Body of pancreas (tissue), 4 donors: ENCODE measurements at regions not wholly inside any gene's neighbourhood (a gene's known extent, or its start where the extent isn't known, plus 50 kb on each side); places are given as distances from the start of the nearest gene placed in this dataset.

Experiments
- CTCF ChIP-seq, 7 experiments: fragments of 450-650 bp in 4 of 7; fragments of 200-600 bp in 3 of 7; sonication (generic) in 3 of 7; IDR thresholded peaks; one replicate each; pipeline ENCODE4 v1.5.1; 2016 to 2019; ENCODE audit warnings: antibody characterized with exemption in 7 of 7
- POLR2A ChIP-seq, 3 donors: fragments of 450-650 bp; IDR thresholded peaks; one replicate each; pipeline ENCODE4 v1.6.1; 2016; ENCODE audit warnings: antibody characterized with exemption in 3 of 3, mild to moderate bottlenecking in 2 of 3

- TF ChIP-seq CTCF (IDR thresholded peaks at IDR 0.05) (no peak), POLR2A (IDR thresholded peaks at IDR 0.05) (no peak)
These were observed 85.0 kb upstream of the PAX2 start for GRCh38 chr10:100660365-100660764.
